ENCODE measurements at regions not wholly inside any gene's neighbourhood (a gene's known extent, or its start where the extent isn't known, plus 50 kb on each side); places are given as distances from the start of the nearest gene placed in this dataset.

DNA sequence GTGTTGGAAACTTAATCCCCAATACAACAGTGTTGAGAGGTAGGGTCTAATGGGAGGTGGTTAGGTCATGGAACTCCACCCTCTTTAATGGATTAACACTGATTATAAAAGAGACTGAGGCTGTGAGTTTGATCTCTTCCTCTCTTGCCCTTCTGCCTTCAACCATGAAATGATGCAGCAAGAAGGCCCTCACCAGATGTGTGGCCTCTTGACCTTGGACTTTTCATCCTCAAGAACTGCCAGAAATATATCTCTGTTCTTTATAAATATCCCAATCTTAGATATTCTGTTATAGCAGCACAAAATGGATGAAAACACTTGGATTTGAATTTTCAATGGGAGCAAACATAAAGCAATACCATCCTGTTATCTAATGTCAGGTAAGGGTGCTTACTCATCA is 67.6 kb downstream of the NMUR2 start:
- ChIA-PET CTCF (no interaction called here), POLR2A (no interaction called here)
- no peak for TF ChIP-seq RNF2 (IDR thresholded peaks at IDR 0.05; ENCODE audit: borderline replicate concordance, low read depth)
- TF ChIP-seq, protein P1, sequence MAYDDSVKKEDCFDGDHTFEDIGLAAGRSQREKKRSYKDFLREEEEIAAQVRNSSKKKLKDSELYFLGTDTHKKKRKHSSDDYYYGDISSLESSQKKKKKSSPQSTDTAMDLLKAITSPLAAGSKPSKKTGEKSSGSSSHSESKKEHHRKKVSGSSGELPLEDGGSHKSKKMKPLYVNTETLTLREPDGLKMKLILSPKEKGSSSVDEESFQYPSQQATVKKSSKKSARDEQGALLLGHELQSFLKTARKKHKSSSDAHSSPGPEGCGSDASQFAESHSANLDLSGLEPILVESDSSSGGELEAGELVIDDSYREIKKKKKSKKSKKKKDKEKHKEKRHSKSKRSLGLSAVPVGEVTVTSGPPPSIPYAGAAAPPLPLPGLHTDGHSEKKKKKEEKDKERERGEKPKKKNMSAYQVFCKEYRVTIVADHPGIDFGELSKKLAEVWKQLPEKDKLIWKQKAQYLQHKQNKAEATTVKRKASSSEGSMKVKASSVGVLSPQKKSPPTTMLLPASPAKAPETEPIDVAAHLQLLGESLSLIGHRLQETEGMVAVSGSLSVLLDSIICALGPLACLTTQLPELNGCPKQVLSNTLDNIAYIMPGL (CRISPR knock-in tag; IDR thresholded peaks at IDR 0.05; ENCODE audit: borderline replicate concordance): no peak
- TF ChIP-seq NR3C1 (IDR thresholded peaks at IDR 0.05): no peak
- TF ChIP-seq ZFP36 (IDR thresholded peaks at IDR 0.05; ENCODE audit: borderline replicate concordance, partially characterized antibody): no peak
- TF ChIP-seq, protein P2, sequence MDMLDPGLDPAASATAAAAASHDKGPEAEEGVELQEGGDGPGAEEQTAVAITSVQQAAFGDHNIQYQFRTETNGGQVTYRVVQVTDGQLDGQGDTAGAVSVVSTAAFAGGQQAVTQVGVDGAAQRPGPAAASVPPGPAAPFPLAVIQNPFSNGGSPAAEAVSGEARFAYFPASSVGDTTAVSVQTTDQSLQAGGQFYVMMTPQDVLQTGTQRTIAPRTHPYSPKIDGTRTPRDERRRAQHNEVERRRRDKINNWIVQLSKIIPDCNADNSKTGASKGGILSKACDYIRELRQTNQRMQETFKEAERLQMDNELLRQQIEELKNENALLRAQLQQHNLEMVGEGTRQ (IDR thresholded peaks at IDR 0.05): no peak
- no peak for TF ChIP-seq KDM5A (IDR thresholded peaks at IDR 0.05)
- no peak for TF ChIP-seq HOXB5 (CRISPR knock-in tag; IDR thresholded peaks at IDR 0.05)
- no peak for TF ChIP-seq EHF (CRISPR knock-in tag; IDR thresholded peaks at IDR 0.05)
- no peak for TF ChIP-seq POLR2AphosphoS2 (conservative IDR thresholded peaks at IDR 0.05; ENCODE audit: low read length)
- TF ChIP-seq JUN (IDR thresholded peaks at IDR 0.05): no peak
- TF ChIP-seq, protein P3, sequence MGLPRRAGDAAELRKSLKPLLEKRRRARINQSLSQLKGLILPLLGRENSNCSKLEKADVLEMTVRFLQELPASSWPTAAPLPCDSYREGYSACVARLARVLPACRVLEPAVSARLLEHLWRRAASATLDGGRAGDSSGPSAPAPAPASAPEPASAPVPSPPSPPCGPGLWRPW (IDR thresholded peaks at IDR 0.05): no peak
- TF ChIP-seq SMC3 (IDR thresholded peaks at IDR 0.05): no peak
- TF ChIP-seq RARB (CRISPR knock-in tag; IDR thresholded peaks at IDR 0.05): no peak
- TF ChIP-seq FOXS1 (CRISPR knock-in tag; IDR thresholded peaks at IDR 0.05): no peak
- no peak for TF ChIP-seq TFCP2L1 (CRISPR knock-in tag; IDR thresholded peaks at IDR 0.05)
- TF ChIP-seq GATA3 (IDR thresholded peaks at IDR 0.05; ENCODE audit: borderline replicate concordance): no peak
- Histone ChIP-seq H3K27ac (no peak overlapping the region), H3K4me2 (no peak overlapping the region), H3K9me3 (no peaks in the 10 kb centered on the region), H3K4me3 (no peak overlapping the region), H3K4me1 (no peaks in the 10 kb centered on the region)
- ATAC-seq (no peak), FAIRE-seq (no peak), DNase-seq (ENCODE audit: low read depth in 1 of 2, low spot score in 1 of 2) (no peak)

DNA sequence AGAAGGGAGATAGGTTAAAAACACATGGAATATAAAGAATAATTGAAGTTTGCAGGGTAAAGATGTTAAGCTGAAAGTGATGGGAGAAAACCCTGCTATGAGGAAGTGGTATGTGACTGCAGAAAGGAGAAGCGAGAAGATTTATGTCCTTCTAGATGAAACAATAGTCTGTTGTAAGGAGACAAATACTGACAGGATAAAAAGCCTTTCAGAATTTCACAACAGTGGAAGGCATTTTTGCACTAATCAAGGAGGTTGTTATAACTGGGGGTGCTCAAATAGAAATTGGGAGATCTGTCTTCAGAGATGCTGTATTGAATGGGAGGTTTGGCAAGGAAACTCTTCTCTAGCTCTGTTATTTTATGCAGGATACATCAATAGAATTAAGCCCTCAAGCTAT is 69.6 kb downstream of the NMUR2 start:
- Histone ChIP-seq H3K4me1 (no peaks in the 10 kb centered on the region), H3K27ac (no peak overlapping the region), H3K4me2 (no peak overlapping the region), H3K9me3 (no peaks in the 10 kb centered on the region), H3K4me3 (no peak overlapping the region)
- ChIA-PET CTCF (no interaction called here), POLR2A (no interaction called here)
- ATAC-seq (no peak), DNase-seq (ENCODE audit: low read depth in 1 of 2, low spot score in 1 of 2) (no peak), FAIRE-seq (no peak)
- 0% methylated on average over 1 of the region's 1 CpG for WGBS (ENCODE audit: missing lambda C conversion rate)
- TF ChIP-seq GATA3 (IDR thresholded peaks at IDR 0.05; ENCODE audit: borderline replicate concordance) (no peak), RNF2 (IDR thresholded peaks at IDR 0.05; ENCODE audit: borderline replicate concordance, low read depth) (no peak), ZNF302 (CRISPR knock-in tag; IDR thresholded peaks at IDR 0.05) (no peak), HOXA7 (CRISPR knock-in tag; IDR thresholded peaks at IDR 0.05) (no peak), SMC3 (IDR thresholded peaks at IDR 0.05) (no peak), CEBPB (IDR thresholded peaks at IDR 0.05) (no peak), KDM1A (IDR thresholded peaks at IDR 0.05; ENCODE audit: low read depth) (no peak), FOSB (CRISPR knock-in tag; IDR thresholded peaks at IDR 0.05) (no peak), TFCP2L1 (CRISPR knock-in tag; IDR thresholded peaks at IDR 0.05) (no peak), NFE2L2 (conservative IDR thresholded peaks at IDR 0.05; ENCODE audit: low read length) (no peak), CHD4 (IDR thresholded peaks at IDR 0.05; ENCODE audit: borderline replicate concordance) (no peak)
- TF ChIP-seq, protein P2 (IDR thresholded peaks at IDR 0.05): no peak
